ENCODE measurements at regions not wholly inside any gene's neighbourhood (a gene's known extent, or its start where the extent isn't known, plus 50 kb on each side); places are given as distances from the start of the nearest gene placed in this dataset.

- Mint-ChIP-seq H3K27me3 (ENCODE audit: unreplicated experiment) (no peaks in the 10 kb centered on the region), H3K9me3 (ENCODE audit: low read depth, unreplicated experiment) (no peaks in the 10 kb centered on the region), H3K27ac (ENCODE audit: unreplicated experiment) (no peak overlapping the region), H3K36me3 (ENCODE audit: insufficient read depth, unreplicated experiment) (no peaks in the 10 kb centered on the region), H3K4me1 (ENCODE audit: low read depth, unreplicated experiment) (no peaks in the 10 kb centered on the region), H3K4me3 (ENCODE audit: low read depth, unreplicated experiment) (no peak overlapping the region)
- no TSS peak for BruUV-seq (replicated peaks)
- no peak for DNase-seq
- TF ChIP-seq, protein P1, sequence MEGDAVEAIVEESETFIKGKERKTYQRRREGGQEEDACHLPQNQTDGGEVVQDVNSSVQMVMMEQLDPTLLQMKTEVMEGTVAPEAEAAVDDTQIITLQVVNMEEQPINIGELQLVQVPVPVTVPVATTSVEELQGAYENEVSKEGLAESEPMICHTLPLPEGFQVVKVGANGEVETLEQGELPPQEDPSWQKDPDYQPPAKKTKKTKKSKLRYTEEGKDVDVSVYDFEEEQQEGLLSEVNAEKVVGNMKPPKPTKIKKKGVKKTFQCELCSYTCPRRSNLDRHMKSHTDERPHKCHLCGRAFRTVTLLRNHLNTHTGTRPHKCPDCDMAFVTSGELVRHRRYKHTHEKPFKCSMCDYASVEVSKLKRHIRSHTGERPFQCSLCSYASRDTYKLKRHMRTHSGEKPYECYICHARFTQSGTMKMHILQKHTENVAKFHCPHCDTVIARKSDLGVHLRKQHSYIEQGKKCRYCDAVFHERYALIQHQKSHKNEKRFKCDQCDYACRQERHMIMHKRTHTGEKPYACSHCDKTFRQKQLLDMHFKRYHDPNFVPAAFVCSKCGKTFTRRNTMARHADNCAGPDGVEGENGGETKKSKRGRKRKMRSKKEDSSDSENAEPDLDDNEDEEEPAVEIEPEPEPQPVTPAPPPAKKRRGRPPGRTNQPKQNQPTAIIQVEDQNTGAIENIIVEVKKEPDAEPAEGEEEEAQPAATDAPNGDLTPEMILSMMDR (IDR thresholded peaks at IDR 0.05; ENCODE audit: unreplicated experiment), result no peak
- CTCF ChIA-PET, result no interaction called here
- intact Hi-C loops (cut with micrococcal nuclease; ENCODE audit: unreplicated experiment), result no loop called here
Measured at GRCh38 chr1:222891578-222891977, 76.7 kb downstream of the DISP1 start.

DNA sequence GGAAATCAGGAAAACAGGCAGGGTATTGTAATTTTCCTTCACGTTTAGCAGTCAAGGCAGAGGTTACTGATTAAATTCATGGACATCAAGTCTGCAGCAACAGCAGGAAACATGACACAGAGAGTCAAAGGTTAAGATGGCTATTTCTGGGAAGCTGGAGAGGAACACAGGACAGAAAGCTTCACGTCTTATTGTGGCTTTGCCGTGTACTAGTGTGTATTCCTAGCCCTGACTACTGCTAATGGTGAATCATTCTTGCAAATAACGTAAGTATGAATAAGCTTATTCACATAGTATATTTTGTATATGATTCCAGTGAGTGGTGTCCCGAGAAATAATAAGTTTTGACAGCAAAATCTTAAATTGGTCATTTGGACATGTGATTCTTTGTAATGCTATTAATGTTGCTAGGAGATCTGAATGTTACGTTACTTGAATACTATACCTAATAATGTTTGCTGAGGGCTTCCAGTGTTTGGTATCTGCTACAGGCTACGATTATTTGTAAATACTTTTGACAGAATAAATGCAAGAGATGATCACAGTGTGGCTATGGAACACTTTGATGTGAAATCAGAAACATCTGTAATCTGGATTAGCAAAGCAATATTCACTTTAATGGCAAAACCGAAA lies 77.4 kb downstream of the DISP1 start:
- Mint-ChIP-seq H3K36me3 (ENCODE audit: insufficient read depth, unreplicated experiment) (no peaks in the 10 kb centered on the region), H3K27ac (ENCODE audit: unreplicated experiment) (no peak overlapping the region), H3K4me1 (ENCODE audit: low read depth, unreplicated experiment) (no peaks in the 10 kb centered on the region), H3K9me3 (ENCODE audit: low read depth, unreplicated experiment) (no peaks in the 10 kb centered on the region), H3K4me3 (ENCODE audit: low read depth, unreplicated experiment) (no peak overlapping the region), H3K27me3 (ENCODE audit: unreplicated experiment) (no peaks in the 10 kb centered on the region)
- TF ChIP-seq, protein P1 (IDR thresholded peaks at IDR 0.05; ENCODE audit: unreplicated experiment), result no peak
- no TSS peak for BruUV-seq (replicated peaks)
- CTCF ChIA-PET, result no interaction called here
- intact Hi-C loops (cut with micrococcal nuclease; ENCODE audit: unreplicated experiment), result no loop called here
- no peak for DNase-seq

- H3K27ac Mint-ChIP-seq (ENCODE audit: unreplicated experiment), result no peak overlapping the region
- intact Hi-C loops (cut with micrococcal nuclease; ENCODE audit: unreplicated experiment), result no loop called here
- no TSS peak for BruUV-seq (replicated peaks)
- H3K4me1 Mint-ChIP-seq (ENCODE audit: low read depth, unreplicated experiment), result peaks cover 6% of the 10 kb centered on the region
- H3K4me3 Mint-ChIP-seq (ENCODE audit: low read depth, unreplicated experiment), result no peak overlapping the region
- DNase-seq, result no peak
- no peaks in the 10 kb centered on the region for H3K9me3 Mint-ChIP-seq (ENCODE audit: low read depth, unreplicated experiment)
- CTCF ChIA-PET, result no interaction called here
- H3K36me3 Mint-ChIP-seq (ENCODE audit: insufficient read depth, unreplicated experiment), result no peaks in the 10 kb centered on the region
- TF ChIP-seq, protein P1 (IDR thresholded peaks at IDR 0.05; ENCODE audit: unreplicated experiment), result no peak
- no peaks in the 10 kb centered on the region for H3K27me3 Mint-ChIP-seq (ENCODE audit: unreplicated experiment)
Measured at GRCh38 chr1:222893255-222893654, 78.4 kb downstream of the DISP1 start.

DNA sequence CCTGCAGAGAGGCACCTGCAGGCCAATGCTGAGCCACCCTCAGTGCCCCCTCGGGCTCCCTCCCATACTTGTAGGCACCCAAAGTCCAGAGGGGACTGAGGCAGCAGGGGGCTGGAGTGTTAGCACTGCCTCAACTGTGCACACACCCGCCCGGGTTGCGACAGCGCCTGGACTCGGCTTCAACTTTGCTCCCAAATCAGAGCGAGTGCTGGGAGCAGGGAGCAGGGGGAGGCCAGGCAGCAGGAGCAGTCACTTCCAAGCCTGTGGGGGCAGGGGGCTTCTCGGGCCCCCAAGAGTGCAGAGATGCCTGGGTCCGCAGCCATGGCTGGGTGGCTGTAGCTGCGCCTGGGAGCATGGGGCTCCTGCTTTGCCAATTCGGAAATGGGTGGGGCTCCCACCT lies 79.5 kb downstream of the DISP1 start:
- TF ChIP-seq, protein P1 (IDR thresholded peaks at IDR 0.05; ENCODE audit: unreplicated experiment), result no peak
- no TSS peak for BruUV-seq (replicated peaks)
- H3K4me1 Mint-ChIP-seq (ENCODE audit: low read depth, unreplicated experiment), result peaks cover 8% of the 10 kb centered on the region
- no peaks in the 10 kb centered on the region for H3K27me3 Mint-ChIP-seq (ENCODE audit: unreplicated experiment)
- CTCF ChIA-PET, result no interaction called here
- intact Hi-C loops (cut with micrococcal nuclease; ENCODE audit: unreplicated experiment), result no loop called here
- H3K9me3 Mint-ChIP-seq (ENCODE audit: low read depth, unreplicated experiment), result no peaks in the 10 kb centered on the region
- no peak overlapping the region for H3K4me3 Mint-ChIP-seq (ENCODE audit: low read depth, unreplicated experiment)
- no peak for DNase-seq
- H3K27ac Mint-ChIP-seq (ENCODE audit: unreplicated experiment), result no peak overlapping the region
- no peaks in the 10 kb centered on the region for H3K36me3 Mint-ChIP-seq (ENCODE audit: insufficient read depth, unreplicated experiment)
